H9 (cell line): ENCODE measurements at regions not wholly inside any gene's neighbourhood (a gene's known extent, or its start where the extent isn't known, plus 50 kb on each side); places are given as distances from the start of the nearest gene placed in this dataset.

Experiments used
- DNase-seq: peaks from one replicate; pipeline ENCODE4 v3.0.0-alpha.2; 2017
- H2AFZ ChIP-seq: one replicate; pipeline ENCODE4 v1.6.1; 2013; ENCODE audit warnings: mild to moderate bottlenecking, low read length, control low read depth, moderate library complexity
- H2AK5ac ChIP-seq: 2 replicates; pipeline ENCODE4 v1.6.1; 2013; ENCODE audit warnings: low read length, control low read depth, mixed read lengths; ENCODE audit not compliant: insufficient read length
- H2BK120ac ChIP-seq: one replicate; pipeline ENCODE4 v1.6.1; 2013; ENCODE audit warnings: low read depth, mild to moderate bottlenecking, low read length, control low read depth, inconsistent platforms; ENCODE audit not compliant: poor library complexity, severe bottlenecking
- H2BK12ac ChIP-seq: 2 replicates; pipeline ENCODE4 v1.6.1; 2013; ENCODE audit warnings: low read length, control low read depth, mixed read lengths, low read depth; ENCODE audit not compliant: insufficient read length
- H2BK15ac ChIP-seq: 2 replicates; pipeline ENCODE4 v1.6.1; 2013; ENCODE audit warnings: low read depth, low read length, control low read depth
- H2BK20ac ChIP-seq: one replicate; pipeline ENCODE4 v1.6.1; 2013; ENCODE audit warnings: low read depth, mild to moderate bottlenecking, low read length, control low read depth, inconsistent platforms; ENCODE audit not compliant: poor library complexity, severe bottlenecking
- H2BK5ac ChIP-seq: 2 replicates; pipeline ENCODE4 v1.6.1; 2013; ENCODE audit warnings: low read length, control low read depth, mixed read lengths; ENCODE audit not compliant: insufficient read length
- H3K14ac ChIP-seq: 2 replicates; pipeline ENCODE4 v1.6.1; 2013; ENCODE audit warnings: low read length, control low read depth; ENCODE audit not compliant: insufficient read depth
- H3K18ac ChIP-seq: 2 replicates; pipeline ENCODE4 v1.6.1; 2013; ENCODE audit warnings: low read depth, mild to moderate bottlenecking, mixed read lengths, low read length, control low read depth; ENCODE audit not compliant: insufficient read length
- H3K23ac ChIP-seq: 2 replicates; pipeline ENCODE4 v1.6.1; 2013; ENCODE audit warnings: low read length, control low read depth, mixed read lengths, low read depth; ENCODE audit not compliant: insufficient read length
- H3K23me2 ChIP-seq: 2 replicates; pipeline ENCODE4 v1.6.1; 2013; ENCODE audit warnings: low read depth, mild to moderate bottlenecking, mixed read lengths, low read length, control low read depth; ENCODE audit not compliant: insufficient read length, poor library complexity, severe bottlenecking
- H3K27ac ChIP-seq: 2 replicates; pipeline ENCODE4 v1.5.1; 2013; ENCODE audit warnings: low read length, control low read depth, mixed read lengths, low read depth; ENCODE audit not compliant: insufficient read length
- H3K27me3 ChIP-seq: 2 replicates; pipeline ENCODE4 v1.6.1; 2013; ENCODE audit warnings: low read length, control low read depth, inconsistent platforms; ENCODE audit not compliant: insufficient read depth
- H3K4ac ChIP-seq: 2 replicates; pipeline ENCODE4 v1.6.1; 2013; ENCODE audit warnings: low read depth, mild to moderate bottlenecking, control low read depth, inconsistent platforms, low read length, moderate library complexity
- H3K4me1 ChIP-seq: 2 replicates; pipeline ENCODE4 v1.6.1; 2013; ENCODE audit warnings: low read length, control low read depth, inconsistent platforms; ENCODE audit not compliant: insufficient read depth
- H3K4me2 ChIP-seq: 2 replicates; pipeline ENCODE4 v1.6.1; 2013; ENCODE audit warnings: low read length, control low read depth, mixed read lengths; ENCODE audit not compliant: insufficient read length, insufficient read depth
- H3K56ac ChIP-seq: 2 replicates; pipeline ENCODE4 v1.6.1; 2013; ENCODE audit warnings: low read depth, mild to moderate bottlenecking, mixed read lengths, low read length, control low read depth; ENCODE audit not compliant: insufficient read length
- H3K79me1 ChIP-seq: 2 replicates; pipeline ENCODE4 v1.6.1; 2013; ENCODE audit warnings: low read depth, mild to moderate bottlenecking, moderate library complexity, low read length, control low read depth, inconsistent platforms; ENCODE audit not compliant: insufficient read depth, poor library complexity, severe bottlenecking
- H3K79me2 ChIP-seq: 2 replicates; pipeline ENCODE4 v1.6.1; 2013; ENCODE audit warnings: low read length, control low read depth, inconsistent platforms; ENCODE audit not compliant: insufficient read depth
- H3K9ac ChIP-seq: 2 replicates; pipeline ENCODE4 v1.6.1; 2013; ENCODE audit warnings: low read length, control low read depth, mixed read lengths; ENCODE audit not compliant: insufficient read length; ENCODE audit errors: extremely low read depth
- H3K9me3 ChIP-seq: one replicate; pipeline ENCODE4 v1.6.1; 2013; ENCODE audit warnings: low read depth, low read length, inconsistent platforms; ENCODE audit not compliant: control insufficient read depth
- H3T11ph ChIP-seq: one replicate; pipeline ENCODE4 v1.6.1; 2013; ENCODE audit warnings: mild to moderate bottlenecking, low read length, control low read depth, inconsistent platforms
- H4K20me1 ChIP-seq: one replicate; pipeline ENCODE4 v1.6.1; 2013; ENCODE audit not compliant: control insufficient read depth, insufficient read length, insufficient read depth
- H4K5ac ChIP-seq: 2 replicates; pipeline ENCODE4 v1.6.1; 2013; ENCODE audit warnings: low read depth, mild to moderate bottlenecking, mixed read lengths, low read length, control low read depth; ENCODE audit not compliant: insufficient read length
- H4K8ac ChIP-seq: replicated peaks from 2 replicates; pipeline ENCODE4 v1.6.1; 2013; ENCODE audit warnings: low read length, control low read depth, mixed read lengths, low read depth; ENCODE audit not compliant: insufficient read length
- H4K91ac ChIP-seq: 2 replicates; pipeline ENCODE4 v1.6.1; 2013; ENCODE audit warnings: low read depth, mild to moderate bottlenecking, moderate library complexity, mixed read lengths, low read length, control low read depth; ENCODE audit not compliant: insufficient read length
- H3K27ac Mint-ChIP-seq, 3 experiments: 2 replicates in 2 of 3; 3 replicates in 1 of 3; pipeline ENCODE4 v1.8.0; 2020 to 2021; ENCODE audit warnings: mixed read lengths in 3 of 3, mild to moderate bottlenecking in 1 of 3, moderate library complexity in 1 of 3
- H3K27me3 Mint-ChIP-seq: 2 replicates; pipeline ENCODE4 v1.8.0; 2021; ENCODE audit warnings: low read depth, mild to moderate bottlenecking, moderate library complexity, mixed read lengths
- H3K36me3 Mint-ChIP-seq, 3 experiments: 2 replicates in 2 of 3; 3 replicates in 1 of 3; pipeline ENCODE4 v1.8.0; 2020 to 2021; ENCODE audit warnings: low read depth in 3 of 3, mixed read lengths in 3 of 3; ENCODE audit not compliant: insufficient read depth in 1 of 3
- H3K4me1 Mint-ChIP-seq, 2 experiments: 2 replicates each; pipeline ENCODE4 v1.8.0; 2020; ENCODE audit warnings: mixed read lengths in 2 of 2
- H3K4me3 Mint-ChIP-seq, 2 experiments: 2 replicates in 1 of 2; 3 replicates in 1 of 2; pipeline ENCODE4 v1.8.0; 2020 to 2021; ENCODE audit warnings: mild to moderate bottlenecking in 2 of 2, mixed read lengths in 2 of 2, moderate library complexity in 1 of 2
- H3K9me3 Mint-ChIP-seq, 2 experiments: 2 replicates in 1 of 2; 3 replicates in 1 of 2; pipeline ENCODE4 v1.8.0; 2020; ENCODE audit warnings: mild to moderate bottlenecking in 2 of 2, mixed read lengths in 2 of 2, moderate library complexity in 1 of 2
- WGBS: extraction: QIAGEN DNeasy Blood & Tissue Kit; methylation state at CpG from one replicate; pipeline ENCODE4 v1.1.7; 2013; ENCODE audit warnings: missing lambda C conversion rate, low lambda C conversion rate, mixed read lengths; ENCODE audit not compliant: insufficient read length; ENCODE audit errors: extremely low coverage; 5-methylcytosine and 5-hydroxymethylcytosine counted together
- TF ChIP-seq, protein P1 (sequence below): fragments of 200-600 bp; sonication (generic); conservative IDR thresholded peaks from 3 replicates; pipeline ENCODE4 v1.8.0; 2021; ENCODE audit warnings: antibody characterized with exemption, mild to moderate bottlenecking

DNA sequence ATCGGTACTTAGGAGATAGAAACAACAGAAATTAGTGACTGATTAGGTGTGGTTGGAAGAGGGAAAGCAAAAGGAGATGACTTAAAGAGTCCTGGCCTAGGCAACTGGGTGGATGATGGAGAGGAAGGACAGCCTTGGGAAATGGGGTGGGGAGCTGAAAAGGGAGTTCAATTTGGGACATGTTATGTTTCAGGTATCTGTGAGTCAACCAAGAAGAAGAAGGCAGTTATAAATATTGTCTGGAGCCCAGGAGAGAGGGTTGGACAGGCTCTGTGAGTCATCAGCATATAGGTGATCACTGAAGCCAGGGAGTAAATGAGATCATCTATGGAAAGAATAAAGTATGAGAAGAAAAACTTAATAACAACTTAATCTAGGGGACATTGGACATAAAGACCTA, 357.7 kb downstream of the NPR3 start:
- Histone ChIP-seq H3K27me3 (no peaks in the 10 kb centered on the region), H3K23ac (no peak overlapping the region), H3K56ac (no peak overlapping the region), H3K79me2 (no peaks in the 10 kb centered on the region), H3T11ph (no peak overlapping the region), H4K20me1 (no peaks in the 10 kb centered on the region), H3K9ac (no peak overlapping the region), H3K4me2 (no peak overlapping the region), H2BK15ac (no peak overlapping the region), H3K14ac (no peak overlapping the region), H3K27ac (no peak overlapping the region), H4K91ac (no peak overlapping the region), H2BK20ac (no peak overlapping the region), H2AFZ (no peak overlapping the region), H3K79me1 (no peaks in the 10 kb centered on the region), H4K5ac (no peak overlapping the region), H3K18ac (no peak overlapping the region), H2BK12ac (no peak overlapping the region), H3K4ac (no peak overlapping the region), H3K23me2 (no peaks in the 10 kb centered on the region), H2BK5ac (no peak overlapping the region), H3K4me1 (no peaks in the 10 kb centered on the region), H2AK5ac (no peak overlapping the region), H3K9me3 (no peaks in the 10 kb centered on the region), H4K8ac (no peak overlapping the region), H2BK120ac (no peak overlapping the region)
- TF ChIP-seq, protein P1, sequence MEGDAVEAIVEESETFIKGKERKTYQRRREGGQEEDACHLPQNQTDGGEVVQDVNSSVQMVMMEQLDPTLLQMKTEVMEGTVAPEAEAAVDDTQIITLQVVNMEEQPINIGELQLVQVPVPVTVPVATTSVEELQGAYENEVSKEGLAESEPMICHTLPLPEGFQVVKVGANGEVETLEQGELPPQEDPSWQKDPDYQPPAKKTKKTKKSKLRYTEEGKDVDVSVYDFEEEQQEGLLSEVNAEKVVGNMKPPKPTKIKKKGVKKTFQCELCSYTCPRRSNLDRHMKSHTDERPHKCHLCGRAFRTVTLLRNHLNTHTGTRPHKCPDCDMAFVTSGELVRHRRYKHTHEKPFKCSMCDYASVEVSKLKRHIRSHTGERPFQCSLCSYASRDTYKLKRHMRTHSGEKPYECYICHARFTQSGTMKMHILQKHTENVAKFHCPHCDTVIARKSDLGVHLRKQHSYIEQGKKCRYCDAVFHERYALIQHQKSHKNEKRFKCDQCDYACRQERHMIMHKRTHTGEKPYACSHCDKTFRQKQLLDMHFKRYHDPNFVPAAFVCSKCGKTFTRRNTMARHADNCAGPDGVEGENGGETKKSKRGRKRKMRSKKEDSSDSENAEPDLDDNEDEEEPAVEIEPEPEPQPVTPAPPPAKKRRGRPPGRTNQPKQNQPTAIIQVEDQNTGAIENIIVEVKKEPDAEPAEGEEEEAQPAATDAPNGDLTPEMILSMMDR: no peak
- Mint-ChIP-seq H3K27ac (no peak overlapping the region), H3K4me1 (no peaks in the 10 kb centered on the region), H3K4me3 (no peak overlapping the region), H3K36me3 (no peaks in the 10 kb centered on the region), H3K27me3 (no peaks in the 10 kb centered on the region), H3K9me3 (no peaks in the 10 kb centered on the region)
- WGBS: no CpG with 5 or more reads among the region's 1 CpG
- no peak for DNase-seq
